GM12865 (cell line): ENCODE measurements at regions not wholly inside any gene's neighbourhood (a gene's known extent, or its start where the extent isn't known, plus 50 kb on each side); places are given as distances from the start of the nearest gene placed in this dataset.

Source experiments
- DNase-seq: peaks from one replicate; pipeline ENCODE4 v3.0.0; 2010; ENCODE audit warnings: low read depth
- H3K4me3 ChIP-seq: 2 replicates; pipeline ENCODE4 v1.5.1; 2011; ENCODE audit warnings: mild to moderate bottlenecking, low read depth, low read length, control low read depth
- TF ChIP-seq, protein P1 (sequence below): IDR thresholded peaks from 2 replicates; pipeline ENCODE4 v1.5.1; 2011; ENCODE audit warnings: low read length, control low read depth, low read depth, inconsistent platforms; ENCODE audit not compliant: insufficient read depth; ENCODE audit errors: missing control alignments

DNA sequence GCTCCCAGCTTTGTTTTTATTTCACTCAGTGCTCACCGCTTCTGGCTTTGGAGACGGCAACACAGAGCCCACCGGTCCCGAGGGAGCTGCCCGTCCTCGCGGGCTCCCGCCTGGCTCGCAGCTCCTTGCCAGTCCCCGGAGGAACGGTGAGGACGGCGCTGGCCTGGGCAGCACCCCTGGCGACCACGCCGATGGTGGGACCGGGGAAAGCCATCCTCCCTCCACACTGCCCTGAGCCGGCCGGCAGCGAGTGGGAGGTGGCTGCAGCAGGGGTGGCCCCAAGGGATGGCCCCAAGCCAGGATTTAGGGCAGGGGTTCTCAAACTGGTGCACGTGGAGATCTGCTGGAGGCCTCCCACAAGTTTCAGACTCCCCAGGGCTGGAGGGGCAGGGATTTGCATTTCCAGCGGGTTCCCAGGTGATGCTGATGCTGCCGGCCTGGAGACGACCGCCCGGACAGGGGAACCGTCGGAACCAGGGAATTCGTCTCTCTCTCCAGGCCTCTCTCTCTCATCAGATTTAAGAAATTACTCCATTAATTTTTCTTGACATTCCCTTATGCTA lies 293.2 kb upstream of the IRX4 start:
- TF ChIP-seq, protein P1, sequence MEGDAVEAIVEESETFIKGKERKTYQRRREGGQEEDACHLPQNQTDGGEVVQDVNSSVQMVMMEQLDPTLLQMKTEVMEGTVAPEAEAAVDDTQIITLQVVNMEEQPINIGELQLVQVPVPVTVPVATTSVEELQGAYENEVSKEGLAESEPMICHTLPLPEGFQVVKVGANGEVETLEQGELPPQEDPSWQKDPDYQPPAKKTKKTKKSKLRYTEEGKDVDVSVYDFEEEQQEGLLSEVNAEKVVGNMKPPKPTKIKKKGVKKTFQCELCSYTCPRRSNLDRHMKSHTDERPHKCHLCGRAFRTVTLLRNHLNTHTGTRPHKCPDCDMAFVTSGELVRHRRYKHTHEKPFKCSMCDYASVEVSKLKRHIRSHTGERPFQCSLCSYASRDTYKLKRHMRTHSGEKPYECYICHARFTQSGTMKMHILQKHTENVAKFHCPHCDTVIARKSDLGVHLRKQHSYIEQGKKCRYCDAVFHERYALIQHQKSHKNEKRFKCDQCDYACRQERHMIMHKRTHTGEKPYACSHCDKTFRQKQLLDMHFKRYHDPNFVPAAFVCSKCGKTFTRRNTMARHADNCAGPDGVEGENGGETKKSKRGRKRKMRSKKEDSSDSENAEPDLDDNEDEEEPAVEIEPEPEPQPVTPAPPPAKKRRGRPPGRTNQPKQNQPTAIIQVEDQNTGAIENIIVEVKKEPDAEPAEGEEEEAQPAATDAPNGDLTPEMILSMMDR: no peak
- H3K4me3 ChIP-seq: no peak overlapping the region
- DNase-seq: no peak

DNA sequence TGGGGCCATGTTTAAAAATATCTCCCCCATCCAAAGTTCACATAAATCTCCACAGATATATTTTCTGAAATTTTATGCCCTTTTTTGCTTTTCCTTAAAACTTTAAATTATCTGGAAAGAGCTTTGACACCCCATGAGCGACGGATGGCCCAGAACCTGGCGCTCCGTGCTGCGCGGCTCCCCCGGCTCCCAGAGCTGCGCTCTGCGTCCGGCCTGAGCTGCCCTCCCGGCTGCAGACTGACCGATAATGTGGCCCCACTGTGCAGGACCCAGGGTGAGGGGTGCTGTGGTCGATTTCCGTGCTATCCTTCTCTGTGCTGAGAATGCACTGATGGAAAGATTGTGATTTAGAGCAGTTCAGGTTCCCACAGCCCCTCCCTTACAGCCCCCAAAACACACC lies 292.3 kb upstream of the IRX4 start:
- DNase-seq: no peak
- TF ChIP-seq, protein P1: no peak
- no peak overlapping the region for H3K4me3 ChIP-seq

DNA sequence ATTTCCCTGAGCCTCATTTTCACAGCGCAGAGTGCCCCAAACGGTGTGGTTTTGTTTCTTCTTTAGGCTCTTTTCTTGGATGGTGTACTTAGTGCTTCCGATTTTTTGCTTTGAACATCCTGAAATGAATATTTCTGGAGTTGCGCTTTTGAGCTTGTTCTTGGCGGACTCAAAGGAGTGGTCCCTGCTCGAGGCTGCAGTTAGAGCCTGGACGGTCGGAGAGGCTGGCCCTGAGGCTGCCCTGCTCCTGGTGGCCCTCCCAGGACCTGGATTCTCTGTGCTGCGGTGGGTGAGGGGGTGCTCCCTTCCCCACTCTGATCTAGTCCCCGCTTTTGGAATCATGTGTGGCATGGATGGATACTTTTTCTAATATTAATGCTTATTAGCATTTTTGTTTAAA lies 291.8 kb upstream of the IRX4 start:
- TF ChIP-seq, protein P1: no peak

DNA sequence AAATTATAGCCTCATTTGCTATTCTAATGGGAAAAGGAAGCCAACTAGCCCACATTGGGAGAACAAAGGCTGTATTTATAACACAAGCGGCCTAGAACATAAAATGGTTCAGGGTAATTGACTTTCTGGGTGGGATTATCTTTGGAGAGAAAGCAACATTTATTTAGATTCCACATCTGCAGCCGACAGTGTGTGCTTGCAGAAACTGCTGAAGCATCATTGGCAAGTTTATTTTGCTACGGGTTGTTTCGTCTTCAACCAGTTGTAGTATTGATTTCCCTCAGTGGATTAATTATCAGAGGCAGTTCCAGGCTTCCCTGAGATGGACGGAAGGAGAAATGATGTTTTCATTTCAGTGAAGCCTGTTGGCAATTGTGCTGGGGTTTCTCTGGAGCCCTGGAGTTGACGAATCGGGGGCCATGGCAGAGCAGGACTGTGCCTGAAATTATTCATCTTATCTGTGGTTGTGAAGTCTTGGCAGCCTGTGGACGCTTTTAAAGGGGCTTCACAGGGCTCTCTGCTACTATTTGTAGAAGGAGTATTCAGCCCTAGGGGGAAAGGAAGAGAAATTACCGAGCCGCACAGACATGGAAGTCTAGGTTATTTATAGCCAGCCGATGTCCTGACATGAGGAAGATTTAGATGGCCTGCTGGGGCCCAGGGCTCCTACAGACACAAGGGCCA lies 290.6 kb upstream of the IRX4 start:
- TF ChIP-seq, protein P1: no peak
- no peak for DNase-seq
- H3K4me3 ChIP-seq: no peak overlapping the region

More for the DNA sequence above, 291.8 kb upstream of the IRX4 start:
- no peak for DNase-seq
- H3K4me3 ChIP-seq: no peak overlapping the region

DNA sequence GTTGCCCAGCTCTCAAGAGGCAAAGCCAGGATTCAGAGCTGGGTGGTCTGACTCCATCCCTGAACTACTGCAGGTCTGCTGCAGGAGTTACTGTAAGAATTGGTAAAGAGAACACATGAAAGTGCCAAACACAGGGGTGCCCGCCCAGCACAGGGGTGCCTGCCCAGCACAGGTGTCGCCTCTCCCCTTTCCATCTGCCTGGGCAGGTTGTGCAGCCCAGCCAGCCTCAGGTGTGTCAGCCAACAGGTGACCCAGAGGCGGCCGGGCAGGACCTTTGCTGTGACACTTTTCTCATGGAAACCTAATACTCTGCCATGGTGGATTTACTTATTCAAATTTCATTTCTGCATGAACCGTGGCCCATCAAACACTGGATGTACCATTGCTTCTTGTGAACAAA lies 289.7 kb upstream of the IRX4 start:
- no peak overlapping the region for H3K4me3 ChIP-seq
- TF ChIP-seq, protein P1: no peak
- no peak for DNase-seq

DNA sequence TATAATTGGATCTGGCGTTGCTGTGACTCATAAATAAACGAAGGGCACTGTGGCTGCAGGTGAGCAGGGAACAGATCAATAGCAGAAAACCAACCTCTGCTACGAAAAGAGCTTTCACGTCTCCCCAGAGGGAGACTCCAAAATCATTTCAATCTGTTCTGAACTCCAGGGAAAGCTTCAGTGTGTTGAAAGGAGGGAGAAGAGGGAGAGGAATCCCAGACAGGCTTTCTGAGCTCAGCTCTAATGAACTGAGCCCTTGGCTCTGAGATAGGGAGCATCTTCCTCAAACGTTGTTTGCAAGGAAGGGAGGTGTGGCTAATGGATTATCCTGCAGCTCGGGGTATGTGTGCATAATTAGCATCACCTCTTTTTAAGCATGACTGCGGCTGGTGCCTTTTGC lies 288.0 kb upstream of the IRX4 start:
- H3K4me3 ChIP-seq: no peak overlapping the region
- TF ChIP-seq, protein P1: no peak
- DNase-seq: no peak
